Hematopoietic multipotent progenitor cell treated with erythropoietin and hydrocortisone succinate and interleukin-3 and kit ligand, for 8 days (in vitro differentiated cells): ENCODE measurements at regions not wholly inside any gene's neighbourhood (a gene's known extent, or its start where the extent isn't known, plus 50 kb on each side); places are given as distances from the start of the nearest gene placed in this dataset.
"Not testable (repeated sequence)": the region's sequence is repeated elsewhere in the genome, so short reads cannot be mapped to it uniquely, and the experiment has no call there.

Experiments
- DNase-seq: peaks from one replicate; pipeline ENCODE4 v3.0.0-alpha.2; 2015

DNA sequence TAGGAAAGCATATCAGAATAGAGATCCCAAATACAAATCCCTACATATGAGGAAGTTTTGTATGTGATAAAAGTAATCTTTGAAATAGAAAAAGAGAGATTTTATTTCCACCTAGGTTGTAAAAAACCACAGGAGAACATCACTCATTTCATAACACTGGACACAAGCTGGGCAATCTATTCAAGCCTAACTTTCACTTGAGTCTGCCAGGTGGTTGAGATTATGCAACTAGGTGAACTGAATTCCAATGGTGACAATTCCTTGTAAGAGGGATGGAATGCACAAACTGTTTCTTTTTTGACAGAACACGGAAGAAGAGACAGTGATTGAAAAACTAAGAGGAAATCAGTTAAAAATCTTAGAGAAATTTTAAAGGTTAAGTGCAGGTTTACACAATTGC, 619.6 kb upstream of the TMEFF2 start:
- DNase-seq, result no peak

DNA sequence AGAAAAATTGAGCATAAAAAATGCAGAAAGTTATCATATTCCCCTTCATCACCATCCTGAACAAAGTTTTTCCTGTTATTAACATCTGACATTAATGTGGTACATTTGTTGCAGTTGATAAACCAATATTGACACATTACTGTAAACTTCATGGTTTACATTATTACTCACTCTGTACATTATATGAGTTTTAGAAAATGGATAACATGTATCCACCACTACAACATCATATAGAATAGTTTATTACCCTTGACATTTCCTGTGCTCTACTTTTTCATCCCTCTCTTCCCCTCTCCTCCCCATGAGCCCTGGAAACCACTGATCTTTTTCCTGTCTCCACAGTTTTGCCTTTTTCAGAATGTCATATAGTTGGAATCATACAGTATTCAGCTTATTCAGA, 618.6 kb upstream of the TMEFF2 start:
- no peak for DNase-seq

DNA sequence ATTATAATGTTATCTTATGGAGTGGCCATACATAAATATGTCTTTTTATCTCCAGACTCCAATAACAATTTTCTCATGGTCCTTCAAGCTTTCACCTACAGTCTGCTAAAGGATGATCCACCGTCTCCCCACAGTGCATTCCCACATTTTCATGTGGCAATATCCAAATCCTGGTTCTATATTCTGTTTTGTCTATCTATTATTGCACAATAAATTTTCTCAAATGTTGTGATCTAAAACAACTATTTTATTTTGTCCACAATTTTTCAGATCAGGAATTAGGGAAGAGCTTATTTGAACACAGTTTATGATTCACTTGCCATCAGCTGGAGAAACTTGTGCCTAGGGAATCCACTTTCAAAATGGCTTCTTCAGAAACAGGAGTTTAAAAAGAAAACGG, 614.4 kb upstream of the TMEFF2 start:
- no peak for DNase-seq

- no peak for DNase-seq
These were observed 588.9 kb upstream of the TMEFF2 start for GRCh38 chr2:192783643-192784042.

DNA sequence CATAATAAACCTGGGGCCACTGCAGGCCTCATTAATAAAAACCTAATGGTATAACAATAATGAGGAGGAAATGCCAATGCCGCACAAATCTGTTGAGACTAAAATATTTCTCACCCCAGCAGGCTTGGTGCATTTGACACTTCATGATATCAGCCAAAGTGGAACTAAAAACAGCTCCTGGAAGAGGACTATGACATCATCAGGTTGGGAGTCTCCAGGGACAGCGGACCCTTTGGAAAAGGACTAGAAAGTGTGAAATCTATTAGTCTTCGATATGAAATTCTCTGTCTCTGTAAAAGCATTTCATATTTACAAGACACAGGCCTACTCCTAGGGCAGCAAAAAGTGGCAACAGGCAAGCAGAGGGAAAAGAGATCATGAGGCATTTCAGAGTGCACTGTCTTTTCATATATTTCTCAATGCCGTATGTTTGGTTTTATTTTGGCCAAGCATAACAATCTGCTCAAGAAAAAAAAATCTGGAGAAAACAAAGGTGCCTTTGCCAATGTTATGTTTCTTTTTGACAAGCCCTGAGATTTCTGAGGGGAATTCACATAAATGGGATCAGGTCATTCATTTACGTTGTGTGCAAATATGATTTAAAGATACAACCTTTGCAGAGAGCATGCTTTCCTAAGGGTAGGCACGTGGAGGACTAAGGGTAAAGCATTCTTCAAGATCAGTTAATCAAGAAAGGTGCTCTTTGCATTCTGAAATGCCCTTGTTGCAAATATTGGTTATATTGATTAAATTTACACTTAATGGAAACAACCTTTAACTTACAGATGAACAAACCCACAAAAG, 580.9 kb upstream of the TMEFF2 start:
- no peak for DNase-seq

GRCh38 chr2:192775011-192775410, 580.3 kb upstream of the TMEFF2 start:
- no peak for DNase-seq

DNA sequence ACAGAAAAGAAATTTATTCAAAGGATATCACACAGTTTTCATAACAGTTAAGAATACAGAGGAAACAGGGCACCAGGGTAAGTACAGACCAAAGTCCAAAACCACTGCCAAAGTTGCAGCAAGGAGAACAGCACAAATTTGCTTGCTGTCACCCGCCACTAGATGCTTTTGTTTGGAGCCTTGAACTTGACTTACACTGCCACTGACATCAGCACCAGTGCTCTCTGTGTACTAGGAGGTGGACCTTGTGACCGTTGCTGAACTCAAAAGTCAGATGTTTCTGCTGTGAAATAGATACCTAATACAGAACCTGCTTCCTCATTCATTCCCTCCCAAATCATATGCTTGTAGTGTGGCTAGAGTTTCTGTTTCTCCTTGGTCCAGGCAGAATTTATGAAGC, 578.3 kb upstream of the TMEFF2 start:
- no peak for DNase-seq

DNA sequence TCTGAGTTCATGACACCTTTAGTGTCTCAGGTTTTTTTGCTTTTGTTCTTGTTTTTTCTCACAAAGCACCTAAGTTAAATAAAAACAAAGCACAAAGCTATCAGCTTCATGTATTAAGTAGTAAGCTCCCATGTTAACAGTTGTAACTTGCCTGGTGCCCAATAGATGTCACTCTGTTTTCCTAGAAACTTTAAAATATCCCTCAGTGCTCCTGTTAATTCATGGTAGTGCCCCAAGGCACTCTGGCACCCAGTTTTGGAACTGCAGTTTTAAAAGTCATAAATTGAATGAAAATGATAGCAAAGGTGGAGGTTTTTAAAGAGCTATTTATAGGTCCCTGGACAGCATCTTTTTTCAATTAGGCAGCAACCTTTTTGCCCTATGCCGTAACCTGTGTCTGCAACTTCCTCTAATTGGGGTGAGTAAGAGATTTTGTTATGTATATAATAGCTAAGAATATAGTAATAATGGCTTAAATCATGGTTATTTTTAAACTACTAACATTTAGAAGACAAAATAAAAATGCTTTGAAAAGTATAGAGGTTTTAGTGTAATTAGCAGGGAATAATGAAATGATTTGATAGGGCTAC, 555.0 kb upstream of the TMEFF2 start:
- DNase-seq, result no peak

GRCh38 chr2:192741889-192742288, 547.2 kb upstream of the TMEFF2 start:
- no peak for DNase-seq

DNA sequence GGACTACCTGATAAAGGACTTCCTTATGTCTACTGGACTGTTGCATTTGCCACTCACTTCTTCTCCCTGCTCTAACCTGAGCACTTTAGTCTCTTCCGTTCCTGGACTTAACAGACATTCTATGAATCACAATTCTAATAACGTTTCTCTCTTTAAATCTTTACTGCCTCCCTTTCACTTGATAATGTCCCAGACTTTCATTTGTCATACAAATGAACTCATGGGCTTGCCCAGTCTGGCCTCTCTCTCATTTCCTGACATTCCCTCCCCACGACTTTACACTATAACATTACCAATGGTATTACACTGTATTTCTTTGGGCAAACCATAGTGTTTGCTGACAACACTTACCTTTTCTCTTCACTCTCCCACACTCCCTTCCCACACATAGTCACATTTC, 540.7 kb upstream of the TMEFF2 start:
- DNase-seq, result no peak

DNA sequence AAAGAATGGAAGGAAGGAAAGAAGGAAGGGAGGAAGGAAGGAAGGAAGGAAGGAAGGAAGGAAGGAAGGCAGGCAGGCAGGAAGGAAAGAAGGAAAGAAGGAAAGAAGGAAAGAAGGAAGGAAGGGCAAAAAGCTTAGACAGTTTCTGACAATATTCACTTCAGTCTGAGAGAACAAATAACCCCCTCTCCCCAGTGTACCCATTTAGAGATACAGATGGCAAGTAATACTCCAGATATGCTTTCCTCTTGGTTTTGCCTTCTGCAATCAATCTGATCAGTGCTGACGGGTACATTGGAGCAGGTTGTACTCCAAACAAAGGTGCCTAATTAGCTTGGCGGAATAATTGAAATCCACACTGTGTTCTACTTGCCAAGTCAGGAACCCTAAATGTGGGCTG, 534.6 kb upstream of the TMEFF2 start:
- no peak for DNase-seq

DNA sequence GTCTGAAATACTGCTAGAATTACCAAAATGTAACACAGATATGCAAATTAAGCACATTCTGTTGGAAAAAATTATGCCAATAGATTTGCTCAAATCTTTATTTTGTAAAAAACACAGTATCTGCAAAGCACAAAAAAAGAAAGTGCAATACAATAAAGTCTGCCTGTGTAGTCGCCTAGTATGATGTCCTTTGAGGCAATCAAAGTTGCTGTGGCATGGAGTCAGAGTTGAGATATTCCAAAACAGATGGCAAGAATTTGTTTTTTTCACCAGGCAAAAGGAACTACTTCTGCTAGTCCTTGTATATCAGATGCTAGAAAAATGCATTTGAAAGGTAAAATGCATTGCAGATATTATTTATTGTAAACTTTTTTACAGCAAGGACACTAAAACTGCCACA, 531.3 kb upstream of the TMEFF2 start:
- no peak for DNase-seq

DNA sequence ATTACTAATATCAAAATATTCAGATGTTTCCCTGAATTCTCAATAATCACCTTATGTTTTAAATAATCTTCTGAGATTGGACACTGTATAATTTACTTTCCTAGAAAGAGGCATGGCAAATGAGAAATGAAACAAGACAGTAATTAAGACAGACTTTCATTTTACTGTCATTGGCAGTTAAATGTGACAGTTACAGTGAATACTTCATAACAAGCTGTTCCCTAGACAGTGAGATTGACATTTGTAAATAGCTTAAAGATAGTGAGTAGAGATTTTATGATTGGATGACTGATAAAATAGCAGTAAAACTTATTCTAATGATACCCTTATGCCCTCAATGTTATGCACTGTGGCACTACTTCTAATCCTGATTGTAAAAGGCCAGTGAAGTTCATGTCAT, 524.9 kb upstream of the TMEFF2 start:
- no peak for DNase-seq

DNA sequence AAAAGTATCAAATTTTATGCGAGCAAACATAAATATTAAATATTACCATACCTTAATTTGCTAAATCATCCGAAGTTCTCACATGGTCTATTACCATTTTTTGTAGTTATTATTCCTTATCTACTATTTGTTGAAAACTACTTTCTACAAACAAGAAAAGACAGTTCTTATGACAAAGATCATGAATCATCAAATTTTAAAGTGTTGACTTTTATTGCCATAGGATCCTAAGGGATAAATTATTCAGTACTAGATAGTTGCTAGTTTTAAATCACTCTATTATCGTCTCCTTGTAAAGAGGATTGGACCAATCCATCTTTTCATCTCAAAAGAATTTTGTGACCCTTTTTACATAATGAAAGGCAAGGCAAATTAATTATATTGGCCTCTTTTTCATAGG, 523.6 kb upstream of the TMEFF2 start:
- no peak for DNase-seq

DNA sequence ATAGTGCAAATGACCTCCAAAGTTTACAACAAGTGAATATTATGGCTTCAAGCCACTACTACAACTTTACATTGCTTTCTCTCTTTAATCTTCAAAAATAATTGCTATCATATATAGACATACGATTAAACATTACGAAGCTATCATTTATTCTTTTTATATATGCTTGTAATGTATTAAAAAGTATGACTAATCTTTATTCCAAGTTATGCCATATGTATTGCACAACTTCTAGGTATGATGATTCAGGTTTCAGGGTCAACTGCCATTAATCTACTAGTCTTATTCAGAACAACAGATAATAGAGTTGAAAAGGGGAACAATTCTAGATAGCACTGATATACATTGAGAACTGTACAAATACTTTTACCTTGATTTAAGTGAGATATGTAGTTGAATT, 506.2 kb upstream of the TMEFF2 start:
- no peak for DNase-seq

DNA sequence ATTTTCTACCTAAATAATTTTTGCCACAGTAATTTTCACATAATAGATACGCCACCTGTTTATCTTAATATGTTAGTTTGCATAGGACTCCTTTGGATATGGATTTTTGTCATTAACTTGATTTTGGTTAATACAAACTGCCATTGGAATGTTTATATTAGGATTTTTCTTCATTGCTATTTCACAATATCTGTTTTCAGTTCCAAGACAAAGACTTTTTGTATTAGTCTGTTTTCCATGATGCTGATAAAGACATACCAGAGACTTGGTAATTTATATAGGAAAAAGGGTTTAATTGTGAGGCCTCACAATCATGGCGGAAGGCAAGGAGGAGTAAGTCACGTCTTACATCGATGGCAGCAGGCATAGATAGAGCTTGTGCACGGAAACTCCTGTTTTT, 503.1 kb upstream of the TMEFF2 start:
- DNase-seq, result no peak

DNA sequence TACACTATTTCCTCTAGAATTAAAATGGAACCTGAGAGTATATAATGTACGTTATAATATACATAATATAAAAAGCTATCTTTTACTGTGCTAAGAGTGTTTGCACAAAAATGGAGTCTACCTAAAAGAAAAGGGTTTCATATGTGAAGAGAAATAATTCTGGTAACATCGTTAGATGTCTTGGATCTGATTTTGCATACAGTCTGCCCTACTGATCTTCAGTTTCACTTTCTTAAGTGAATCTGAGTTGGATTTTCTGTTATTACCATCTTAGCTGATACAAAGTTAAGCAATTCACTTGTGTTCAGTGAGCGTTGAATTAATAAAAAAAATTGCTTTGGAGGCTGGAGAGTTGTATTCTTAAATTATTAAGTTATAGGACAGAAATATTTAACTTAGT, 502.1 kb upstream of the TMEFF2 start:
- DNase-seq, result no peak

GRCh38 chr2:192687015-192687414, 492.3 kb upstream of the TMEFF2 start:
- DNase-seq, result no peak

DNA sequence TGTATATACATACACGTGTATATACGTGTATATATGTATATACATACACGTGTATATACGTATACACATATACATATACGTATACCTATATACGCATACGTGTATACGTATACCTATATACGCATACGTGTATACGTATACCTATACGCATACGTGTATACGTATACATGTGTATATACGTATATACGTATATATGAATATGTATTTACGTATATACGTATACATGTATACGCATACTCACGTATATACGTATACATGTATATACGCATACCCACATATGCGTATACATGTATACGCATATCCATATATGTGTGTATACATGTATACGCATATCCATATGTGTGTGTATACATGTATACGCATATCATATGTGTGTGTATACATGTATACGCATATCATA, 487.8 kb upstream of the TMEFF2 start:
- DNase-seq, result not testable (repeated sequence)

DNA sequence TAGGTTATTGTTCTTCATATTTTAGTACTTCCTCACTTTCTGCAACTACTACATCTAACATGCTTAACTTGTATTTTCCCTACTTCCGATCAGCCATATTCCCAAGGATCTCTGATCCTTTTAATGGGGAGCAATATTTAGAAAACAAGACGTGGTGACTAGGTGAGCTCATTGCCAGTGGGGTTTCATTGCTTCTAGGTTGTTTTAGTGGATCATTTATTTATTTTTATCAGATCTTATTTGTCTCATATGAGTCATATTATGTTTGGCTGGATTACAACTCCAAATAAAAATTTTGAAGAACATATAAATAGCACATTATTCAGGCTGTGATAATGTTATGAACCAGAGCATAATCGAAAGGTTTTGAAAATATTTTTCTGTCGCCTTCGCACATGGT, 480.9 kb upstream of the TMEFF2 start:
- DNase-seq, result no peak

- no peak for DNase-seq
These were observed 474.9 kb upstream of the TMEFF2 start for GRCh38 chr2:192669505-192670091.

DNA sequence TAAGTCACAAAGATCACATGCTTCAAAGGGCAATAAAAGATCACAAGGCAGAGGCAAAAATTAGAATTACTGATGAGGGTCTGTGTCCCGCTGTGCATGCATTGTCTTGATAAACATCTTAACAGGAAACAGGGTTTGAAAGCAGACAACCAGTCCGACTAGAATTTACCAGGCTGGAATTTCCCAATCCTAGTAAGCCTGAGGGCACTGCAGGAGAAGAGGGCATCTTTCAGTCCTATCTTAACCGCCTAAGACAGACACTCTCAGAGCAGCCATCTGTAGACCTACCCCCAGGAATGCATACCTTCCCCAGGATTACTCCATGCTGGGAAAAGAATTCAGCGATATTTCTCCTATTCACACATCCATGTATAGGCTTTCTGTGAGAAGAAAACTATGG, 465.8 kb upstream of the TMEFF2 start:
- not testable (repeated sequence) for DNase-seq

DNA sequence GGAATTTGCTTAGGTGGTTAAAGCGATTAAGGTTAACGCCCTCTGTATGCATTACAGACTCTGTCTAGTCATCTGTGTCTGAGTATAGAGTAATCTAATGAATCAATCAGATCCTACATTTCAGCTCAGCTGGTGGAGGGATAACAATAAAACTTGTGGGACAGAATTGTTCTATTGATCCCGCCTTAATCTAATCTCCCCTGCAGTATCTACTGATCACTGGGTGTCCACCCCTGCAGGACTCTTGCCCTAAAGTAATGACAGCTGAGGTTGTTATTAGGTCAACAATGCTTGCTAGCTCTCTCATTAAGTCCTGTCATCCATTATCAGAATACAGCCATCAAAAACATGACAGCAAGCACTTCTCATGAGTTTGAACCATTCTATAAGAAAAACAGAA, 462.6 kb upstream of the TMEFF2 start:
- DNase-seq, result no peak

- DNase-seq, result no peak
These were observed 461.2 kb upstream of the TMEFF2 start for GRCh38 chr2:192655916-192656315.
